HepG2 (cell line): ENCODE measurements at regions not wholly inside any gene's neighbourhood (a gene's known extent, or its start where the extent isn't known, plus 50 kb on each side); places are given as distances from the start of the nearest gene placed in this dataset.

ENCODE experiments used
- ATAC-seq: fragments of 200-7000 bp; cut with Tn5 transposase; 3 replicates; pipeline ENCODE4 v1.9.1; 2020; ENCODE audit warnings: mild to moderate bottlenecking, moderate library complexity
- BruUV-seq: library from RNA; stranded (reverse); fragments of 400-500 nt; replicated peaks from 2 replicates; lab custom pipeline; 2021; lab: Mats Ljungman, UMichigan
- CTCF ChIA-PET: fragments of 300-600 bp; formaldehyde crosslinking; extraction: SDS; loops from one replicate; lab custom pipeline; 2021; ENCODE audit warnings: low total read pairs, inconsistent platforms, low intra/inter-chr PET ratio; lab: Yijun Ruan, JAX
- POLR2A ChIA-PET: fragments of 350-600 bp; sonication (Branson Sonifier 250); formaldehyde crosslinking; loops from one replicate; lab custom pipeline; 2020; ENCODE audit warnings: antibody characterized with exemption, inconsistent platforms; lab: Yijun Ruan, JAX
- DNase-seq: peaks from one replicate; pipeline ENCODE4 v3.0.0-alpha.2; 2015; ENCODE audit warnings: low spot score
- FAIRE-seq: peaks from 3 replicates; lab custom pipeline; 2011; peaks lifted over from hg19 to GRCh38; lab: Jason Lieb, UNC
- H2AFZ ChIP-seq: one replicate; pipeline ENCODE4 v1.6.1; 2011; ENCODE audit warnings: low read length, inconsistent platforms
- H3K27ac ChIP-seq: fragments of 300-600 bp; 3 replicates; pipeline ENCODE4 v1.8.0; 2011; ENCODE audit warnings: mixed run types, mild to moderate bottlenecking, mixed read lengths, low read length, inconsistent platforms; ENCODE audit not compliant: insufficient read depth; ENCODE audit errors: extremely low read length
- H3K27me3 ChIP-seq, 2 experiments: fragments of 200-600 bp in 1 of 2; 2 replicates in 1 of 2; 3 replicates in 1 of 2; pipeline versions ENCODE4 v1.6.0 to v1.8.0; 2011; ENCODE audit warnings: low read length in 2 of 2, mild to moderate bottlenecking in 2 of 2, moderate library complexity in 2 of 2, inconsistent platforms in 1 of 2; ENCODE audit not compliant: insufficient read depth in 2 of 2, control insufficient read depth in 1 of 2
- H3K36me3 ChIP-seq, 2 experiments: fragments of 200-600 bp in 1 of 2; replicated peaks in 1 of 2; 2 replicates in 1 of 2; 3 replicates in 1 of 2; pipeline versions ENCODE4 v1.5.1 to v1.8.0; 2011; ENCODE audit warnings: low read length in 2 of 2, inconsistent platforms in 1 of 2; ENCODE audit not compliant: insufficient read depth in 2 of 2, control insufficient read depth in 1 of 2
- H3K4me1 ChIP-seq: 2 replicates; pipeline ENCODE4 v1.5.1; 2012; ENCODE audit warnings: low read length, inconsistent platforms; ENCODE audit not compliant: insufficient read depth
- H3K4me2 ChIP-seq: 2 replicates; pipeline ENCODE4 v1.6.0; 2011; ENCODE audit warnings: low read depth, low read length, inconsistent platforms
- H3K4me3 ChIP-seq, 3 experiments: fragments of 200-600 bp in 1 of 3; sonication (generic), shearing (Covaris generic) in 1 of 3; replicated peaks in 1 of 3; 2 replicates each; pipeline ENCODE4 v1.5.1; 2011 to 2016; ENCODE audit warnings: low read length in 3 of 3, inconsistent platforms in 2 of 3, low read depth in 2 of 3, mild to moderate bottlenecking in 2 of 3, control low read depth in 1 of 3, mixed read lengths in 1 of 3; ENCODE audit not compliant: insufficient read depth in 1 of 3
- H3K79me2 ChIP-seq: one replicate; pipeline ENCODE4 v1.6.1; 2011; ENCODE audit warnings: low read length, inconsistent platforms; ENCODE audit not compliant: insufficient read depth
- H3K9ac ChIP-seq: 2 replicates; pipeline ENCODE4 v1.6.0; 2011; ENCODE audit warnings: mild to moderate bottlenecking, low read depth, low read length, inconsistent platforms; ENCODE audit not compliant: insufficient read depth
- H3K9me3 ChIP-seq: 2 replicates; pipeline ENCODE4 v1.5.1; 2012; ENCODE audit warnings: mild to moderate bottlenecking, low read length
- H4K20me1 ChIP-seq: 2 replicates; pipeline ENCODE4 v1.6.0; 2011; ENCODE audit warnings: inconsistent platforms, mild to moderate bottlenecking, low read length, moderate library complexity; ENCODE audit not compliant: insufficient read depth
- ATF6 ChIP-seq: sonication (generic); formaldehyde crosslinking; conservative IDR thresholded peaks from 2 replicates; pipeline ENCODE4 v1.4.0; 2020; ENCODE audit warnings: missing genetic modification reagents
- EP300 ChIP-seq, 3 experiments: sonication (generic) in 1 of 3; formaldehyde crosslinking in 1 of 3; IDR thresholded peaks; 2 replicates each; pipeline versions ENCODE4 v1.5.1 to v1.6.1; 2011 to 2020; ENCODE audit warnings: low read depth in 2 of 3, low read length in 2 of 3, borderline replicate concordance in 1 of 3, improper control_type of control experiment in 1 of 3, mild to moderate bottlenecking in 1 of 3, missing genetic modification reagents in 1 of 3, moderate library complexity in 1 of 3
- HNF4A ChIP-seq: sonication (generic); formaldehyde crosslinking; IDR thresholded peaks from 2 replicates; pipeline ENCODE4 v1.4.0; 2020; ENCODE audit warnings: missing genetic modification reagents
- MLLT10 ChIP-seq: sonication (generic); formaldehyde crosslinking; IDR thresholded peaks from 2 replicates; pipeline ENCODE4 v1.4.0; 2020; ENCODE audit warnings: missing genetic modification reagents
- NFYC ChIP-seq: IDR thresholded peaks from 2 replicates; pipeline ENCODE4 v1.6.1; 2016; ENCODE audit warnings: missing genetic modification reagents, missing compliant biosample characterization
- TCF7L2 ChIP-seq: IDR thresholded peaks from 2 replicates; pipeline ENCODE4 v1.6.1; 2011; ENCODE audit warnings: mild to moderate bottlenecking, low read depth, low read length, moderate library complexity
- THAP11 ChIP-seq: IDR thresholded peaks from 2 replicates; pipeline ENCODE4 v1.6.1; 2016; ENCODE audit warnings: missing biosample characterization, missing genetic modification reagents
- ZBTB38 ChIP-seq: sonication (generic); formaldehyde crosslinking; IDR thresholded peaks from 2 replicates; pipeline ENCODE4 v1.5.1; 2020; ENCODE audit warnings: mild to moderate bottlenecking, missing genetic modification reagents
- ZNF143 ChIP-seq: sonication (generic); formaldehyde crosslinking; IDR thresholded peaks from 2 replicates; pipeline ENCODE4 v1.4.0; 2020; ENCODE audit warnings: missing genetic modification reagents
- ZNF382 ChIP-seq: sonication (generic); formaldehyde crosslinking; IDR thresholded peaks from 2 replicates; pipeline ENCODE4 v1.5.0; 2020; ENCODE audit warnings: missing genetic modification reagents, mild to moderate bottlenecking, borderline replicate concordance
- ZNF562 ChIP-seq: sonication (generic); formaldehyde crosslinking; IDR thresholded peaks from 2 replicates; pipeline ENCODE4 v1.8.0; 2022; ENCODE audit warnings: missing genetic modification reagents, borderline replicate concordance
- WGBS: methylation state at CpG from one replicate; pipeline ENCODE4 v1.1.6; 2017; ENCODE audit warnings: low lambda C conversion rate; 5-methylcytosine and 5-hydroxymethylcytosine counted together
- in situ Hi-C: cut with HindIII; loops from 2 replicates; pipeline ENCODE4 v1.10.0; 2017; ENCODE audit warnings: low pct_unique_long_range_greater_than_20kb; ENCODE audit not compliant: extremely low pct_ligation_motif_present
- intact Hi-C: fragments of 100-400 bp; cut with micrococcal nuclease; formaldehyde crosslinking; loops from one replicate; pipeline ENCODE4 v1.10.0; 2022; ENCODE audit not compliant: unreplicated experiment
- TF ChIP-seq, protein P1 (sequence below): IDR thresholded peaks from 2 replicates; pipeline ENCODE4 v1.6.1; 2016; ENCODE audit warnings: low read depth
- TF ChIP-seq, protein P2 (sequence below), 2 experiments: sonication (generic) in 1 of 2; formaldehyde crosslinking in 1 of 2; IDR thresholded peaks; 2 replicates each; pipeline versions ENCODE4 v1.5.1 to v1.6.1; 2011 to 2020; ENCODE audit warnings: borderline replicate concordance in 1 of 2, low read depth in 1 of 2, low read length in 1 of 2, mild to moderate bottlenecking in 1 of 2, missing genetic modification reagents in 1 of 2, moderate library complexity in 1 of 2

GRCh38 chr6:149216459-149216858 lies 101.1 kb upstream of the TAB2 start:
- Histone ChIP-seq H2AFZ (no peak overlapping the region), H3K4me1 (no peaks in the 10 kb centered on the region), H3K9ac (no peak overlapping the region), H3K27ac (no peak overlapping the region), H3K27me3 (peaks cover 1 to 26% of the 10 kb centered on the region in 2 experiments; a peak in 4 of 5 replicates), H3K4me2 (no peak overlapping the region), H3K4me3 (no peak overlapping the region), H3K79me2 (no peaks in the 10 kb centered on the region), H3K9me3 (no peaks in the 10 kb centered on the region), H4K20me1 (no peaks in the 10 kb centered on the region)
- 20% methylated on average over 4 of the region's 4 CpGs for WGBS
- no TSS peak for BruUV-seq
- DNase-seq = no peak
- in situ Hi-C loops (no loop called here), intact Hi-C loops (no loop called here)
- ChIA-PET POLR2A (no interaction called here), CTCF (no interaction called here)
- no peak for TF ChIP-seq ZBTB38 (CRISPR knock-in tag)
- no peak for TF ChIP-seq ATF6
- no peak for TF ChIP-seq HNF4A (CRISPR knock-in tag)
- TF ChIP-seq, all 625 proteins: peak for 0
- no peaks in the 10 kb centered on the region for H3K36me3 ChIP-seq
- ATAC-seq (no peak; the same call in 2 of the 3 replicates), FAIRE-seq (no peak)

GRCh38 chr6:149217466-149217888 lies 100.0 kb upstream of the TAB2 start:
- Histone ChIP-seq H3K27ac (no peak overlapping the region), H3K27me3 (peaks cover 1 to 26% of the 10 kb centered on the region in 2 experiments; a peak in 4 of 5 replicates), H3K79me2 (no peaks in the 10 kb centered on the region), H3K4me2 (no peak overlapping the region), H4K20me1 (no peaks in the 10 kb centered on the region), H3K4me3 (no peak overlapping the region), H3K36me3 (no peaks in the 10 kb centered on the region), H2AFZ (no peak overlapping the region), H3K4me1 (no peaks in the 10 kb centered on the region), H3K9me3 (no peaks in the 10 kb centered on the region), H3K9ac (no peak overlapping the region)
- no peak for DNase-seq
- intact Hi-C loops = no loop called here
- no TSS peak for BruUV-seq
- ChIA-PET CTCF (no interaction called here), POLR2A (no interaction called here)
- no peak for FAIRE-seq
- TF ChIP-seq EP300 (IDR thresholded peaks at IDR 0.05; ENCODE audit: low read depth in 2 of 2, low read length in 2 of 2) (no peak), EP300 (CRISPR knock-in tag; IDR thresholded peaks at IDR 0.05; ENCODE audit: borderline replicate concordance) (no peak), ZNF382 (CRISPR knock-in tag) (no peak), TCF7L2 (no peak), ZNF562 (no peak), ZNF143 (CRISPR knock-in tag) (peak; percentile 72), THAP11 (CRISPR knock-in tag) (peak; percentile 81), MLLT10 (no peak), NFYC (CRISPR knock-in tag) (peak; percentile 57)
- TF ChIP-seq, protein P1, sequence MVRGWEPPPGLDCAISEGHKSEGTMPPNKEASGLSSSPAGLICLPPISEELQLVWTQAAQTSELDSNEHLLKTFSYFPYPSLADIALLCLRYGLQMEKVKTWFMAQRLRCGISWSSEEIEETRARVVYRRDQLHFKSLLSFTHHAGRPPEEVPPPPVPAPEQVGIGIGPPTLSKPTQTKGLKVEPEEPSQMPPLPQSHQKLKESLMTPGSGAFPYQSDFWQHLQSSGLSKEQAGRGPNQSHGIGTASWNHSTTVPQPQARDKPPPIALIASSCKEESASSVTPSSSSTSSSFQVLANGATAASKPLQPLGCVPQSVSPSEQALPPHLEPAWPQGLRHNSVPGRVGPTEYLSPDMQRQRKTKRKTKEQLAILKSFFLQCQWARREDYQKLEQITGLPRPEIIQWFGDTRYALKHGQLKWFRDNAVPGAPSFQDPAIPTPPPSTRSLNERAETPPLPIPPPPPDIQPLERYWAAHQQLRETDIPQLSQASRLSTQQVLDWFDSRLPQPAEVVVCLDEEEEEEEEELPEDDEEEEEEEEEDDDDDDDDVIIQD (CRISPR knock-in tag) = no peak
- TF ChIP-seq, protein P2, sequence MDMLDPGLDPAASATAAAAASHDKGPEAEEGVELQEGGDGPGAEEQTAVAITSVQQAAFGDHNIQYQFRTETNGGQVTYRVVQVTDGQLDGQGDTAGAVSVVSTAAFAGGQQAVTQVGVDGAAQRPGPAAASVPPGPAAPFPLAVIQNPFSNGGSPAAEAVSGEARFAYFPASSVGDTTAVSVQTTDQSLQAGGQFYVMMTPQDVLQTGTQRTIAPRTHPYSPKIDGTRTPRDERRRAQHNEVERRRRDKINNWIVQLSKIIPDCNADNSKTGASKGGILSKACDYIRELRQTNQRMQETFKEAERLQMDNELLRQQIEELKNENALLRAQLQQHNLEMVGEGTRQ (IDR thresholded peaks at IDR 0.05; ENCODE audit: low read depth, low read length) = no peak
- TF ChIP-seq, protein P2 (CRISPR knock-in tag; IDR thresholded peaks at IDR 0.05; ENCODE audit: borderline replicate concordance) = peak; percentile 21; the same call in 1 of the 2 replicates
- no peak for ATAC-seq
- in situ Hi-C loops = no loop called here
